NCI-H69 (cell line): ENCODE measurements at regions not wholly inside any gene's neighbourhood (a gene's known extent, or its start where the extent isn't known, plus 50 kb on each side); places are given as distances from the start of the nearest gene placed in this dataset.
"Not testable (repeated sequence)": the region's sequence is repeated elsewhere in the genome, so short reads cannot be mapped to it uniquely, and the experiment has no call there.

Experiments
- DNase-seq: peaks from one replicate; lab custom pipeline; 2025; lab: John Stamatoyannopoulos, UW

GRCh38 chr14:27799066-27800028 is 967.2 kb upstream of the FOXG1 start:
- peak; percentile 31 for DNase-seq

GRCh38 chr14:27817746-27818430 is 948.7 kb upstream of the FOXG1 start:
- peak; percentile 63 for DNase-seq

GRCh38 chr14:27826149-27826548 is 940.4 kb upstream of the FOXG1 start:
- not testable (repeated sequence) for DNase-seq

GRCh38 chr14:27831978-27832377 is 934.6 kb upstream of the FOXG1 start:
- DNase-seq: not testable (repeated sequence)

GRCh38 chr14:27833001-27833400 is 933.6 kb upstream of the FOXG1 start:
- not testable (repeated sequence) for DNase-seq

GRCh38 chr14:27836386-27836785 is 930.2 kb upstream of the FOXG1 start:
- DNase-seq: peak; percentile 94

GRCh38 chr14:27845241-27845850 is 921.2 kb upstream of the FOXG1 start:
- no peak for DNase-seq

- DNase-seq: no peak
Measured at GRCh38 chr14:27845902-27846301, 920.7 kb upstream of the FOXG1 start.

- DNase-seq: not testable (repeated sequence)
Measured at GRCh38 chr14:27847480-27847879, 919.1 kb upstream of the FOXG1 start.

GRCh38 chr14:27849193-27849592 is 917.4 kb upstream of the FOXG1 start:
- DNase-seq: not testable (repeated sequence)

- no peak for DNase-seq
Measured at GRCh38 chr14:27862684-27863083, 903.9 kb upstream of the FOXG1 start.

GRCh38 chr14:27863166-27863565 is 903.4 kb upstream of the FOXG1 start:
- DNase-seq: peak; percentile 28

GRCh38 chr14:27881063-27881462 is 885.5 kb upstream of the FOXG1 start:
- no peak for DNase-seq

- no peak for DNase-seq
Measured at GRCh38 chr14:27881646-27882045, 884.9 kb upstream of the FOXG1 start.

GRCh38 chr14:27886256-27886655 is 880.3 kb upstream of the FOXG1 start:
- no peak for DNase-seq

GRCh38 chr14:27890259-27890658 is 876.3 kb upstream of the FOXG1 start:
- no peak for DNase-seq

GRCh38 chr14:27908484-27908883 is 858.1 kb upstream of the FOXG1 start:
- not testable (repeated sequence) for DNase-seq

GRCh38 chr14:27916326-27916725 is 850.3 kb upstream of the FOXG1 start:
- DNase-seq: no peak

- DNase-seq: no peak
Measured at GRCh38 chr14:27917896-27918295, 848.7 kb upstream of the FOXG1 start.

- DNase-seq: no peak
Measured at GRCh38 chr14:27927519-27927918, 839.1 kb upstream of the FOXG1 start.

GRCh38 chr14:27929797-27930347 is 836.7 kb upstream of the FOXG1 start:
- DNase-seq: peak; percentile 61

- DNase-seq: no peak
Measured at GRCh38 chr14:27938392-27938791, 828.2 kb upstream of the FOXG1 start.
